ENCODE measurements at regions not wholly inside any gene's neighbourhood (a gene's known extent, or its start where the extent isn't known, plus 50 kb on each side); places are given as distances from the start of the nearest gene placed in this dataset.
"Not testable (repeated sequence)": the region's sequence is repeated elsewhere in the genome, so short reads cannot be mapped to it uniquely, and the experiment has no call there.

- DNase-seq (ENCODE audit: low read depth): no peak
These were observed 134.8 kb upstream of the LARP1 start for GRCh38 chr5:154620411-154620810.

DNA sequence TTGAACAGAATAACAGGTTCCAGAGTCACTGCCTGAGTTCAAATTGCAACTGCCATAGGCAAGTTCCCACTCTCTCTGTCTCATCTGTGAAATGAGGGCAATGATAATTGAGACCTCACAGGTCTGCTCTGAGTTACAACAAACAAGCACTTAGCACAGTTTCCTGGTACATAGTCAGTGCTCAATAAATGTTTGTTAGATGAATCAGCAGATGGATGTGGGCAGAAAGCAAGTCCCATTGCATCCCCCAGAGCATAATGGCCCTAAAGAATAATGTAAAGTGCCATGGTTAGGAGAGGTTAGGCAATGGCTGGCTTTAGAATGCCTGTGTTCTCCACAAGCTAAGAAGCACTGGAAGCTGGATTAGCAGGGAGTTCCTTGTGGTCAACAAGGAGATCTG lies 136.5 kb upstream of the LARP1 start:
- DNase-seq (ENCODE audit: low read depth): no peak

DNA sequence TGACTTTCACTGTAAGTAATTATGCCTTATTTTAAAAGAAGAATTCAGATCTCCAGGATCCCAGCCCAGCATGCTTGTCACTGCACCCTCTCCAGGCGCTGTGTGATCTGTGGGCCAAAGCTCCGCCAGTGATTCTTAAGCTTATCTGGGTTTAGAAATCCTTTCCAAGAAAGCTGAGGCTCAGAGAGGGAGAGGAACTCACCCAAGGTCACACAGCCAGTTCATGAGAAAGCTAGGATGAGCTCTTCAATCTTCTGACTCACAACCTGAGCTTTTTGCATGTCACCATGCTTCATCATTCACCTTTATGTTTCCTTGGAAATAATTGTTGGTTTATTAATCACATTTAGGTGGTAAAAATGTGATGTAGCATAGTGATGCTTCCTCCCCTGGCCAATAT lies 136.6 kb upstream of the HAND1 start:
- DNase-seq (ENCODE audit: low read depth): no peak

DNA sequence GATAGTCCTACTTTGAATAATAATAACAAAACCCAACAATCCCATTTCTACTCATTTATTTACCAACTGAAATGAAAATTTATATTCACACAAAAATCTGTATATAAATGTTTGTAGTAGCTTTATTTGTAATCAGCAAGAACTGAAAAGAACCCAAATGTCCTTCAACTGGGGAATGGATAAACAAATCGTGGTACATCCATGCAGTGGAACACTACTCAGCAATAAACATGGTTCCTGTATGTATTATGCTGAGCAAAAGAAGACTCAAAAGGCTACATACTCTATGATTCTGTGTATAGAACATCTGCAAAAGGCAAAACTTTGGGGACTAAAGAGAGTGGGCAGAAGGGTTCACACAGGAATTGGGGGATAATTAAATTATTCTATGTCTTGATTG lies 136.1 kb upstream of the HAND1 start:
- DNase-seq (ENCODE audit: low read depth): no peak

DNA sequence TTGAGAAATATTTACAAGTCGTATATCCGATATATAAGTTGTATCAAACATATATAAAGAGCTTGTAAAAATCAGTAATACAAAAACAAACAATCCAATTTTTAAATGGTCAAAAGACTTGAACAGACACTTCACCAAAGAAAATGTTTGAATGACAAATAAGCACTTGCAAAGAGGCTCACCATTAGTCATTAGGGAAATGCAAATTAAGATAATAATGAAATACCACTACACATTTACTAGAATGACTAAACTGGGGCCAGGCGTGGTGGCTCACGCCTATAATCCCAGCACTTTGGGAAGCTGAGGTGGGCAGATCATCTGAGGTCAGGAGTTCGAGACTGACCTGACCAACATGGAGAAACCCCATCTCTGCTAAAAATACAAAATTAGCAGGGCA lies 134.6 kb upstream of the HAND1 start:
- DNase-seq (ENCODE audit: low read depth): no peak

GRCh38 chr5:154611341-154611767 lies 133.3 kb upstream of the HAND1 start:
- DNase-seq (ENCODE audit: low read depth): no peak

- DNase-seq (ENCODE audit: low read depth): no peak
These were observed 132.5 kb upstream of the HAND1 start for GRCh38 chr5:154610321-154611154.

- DNase-seq (ENCODE audit: low read depth): no peak
These were observed 131.2 kb upstream of the HAND1 start for GRCh38 chr5:154609251-154609650.

DNA sequence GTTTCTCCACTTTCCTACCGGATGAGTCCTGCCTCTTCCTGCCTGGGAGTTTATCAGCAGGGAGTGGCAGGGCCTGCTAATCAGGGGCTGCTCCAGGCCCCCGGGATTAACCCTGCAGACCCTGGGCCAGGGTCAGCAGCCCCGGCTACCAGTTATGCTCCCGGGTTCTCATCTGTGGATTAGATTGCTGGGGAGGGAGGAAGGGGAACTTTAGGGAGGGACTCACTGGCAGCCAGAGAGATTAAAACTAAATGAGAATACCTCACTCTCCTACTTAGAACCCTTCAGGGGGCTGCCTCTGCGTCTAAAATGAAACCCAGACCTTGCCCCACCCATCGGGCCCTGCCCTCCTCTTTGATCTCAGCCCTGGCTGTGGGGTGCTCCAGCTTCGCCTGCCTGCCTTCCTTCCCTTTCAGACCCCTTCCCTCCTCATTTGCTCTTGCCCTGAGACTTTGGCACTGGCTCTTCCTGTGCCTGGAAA lies 130.5 kb upstream of the HAND1 start:
- no peak for DNase-seq (ENCODE audit: low read depth)

GRCh38 chr5:154607746-154608145 lies 129.7 kb upstream of the HAND1 start:
- no peak for DNase-seq (ENCODE audit: low read depth)

GRCh38 chr5:154606246-154606645 lies 128.2 kb upstream of the HAND1 start:
- no peak for DNase-seq (ENCODE audit: low read depth)

DNA sequence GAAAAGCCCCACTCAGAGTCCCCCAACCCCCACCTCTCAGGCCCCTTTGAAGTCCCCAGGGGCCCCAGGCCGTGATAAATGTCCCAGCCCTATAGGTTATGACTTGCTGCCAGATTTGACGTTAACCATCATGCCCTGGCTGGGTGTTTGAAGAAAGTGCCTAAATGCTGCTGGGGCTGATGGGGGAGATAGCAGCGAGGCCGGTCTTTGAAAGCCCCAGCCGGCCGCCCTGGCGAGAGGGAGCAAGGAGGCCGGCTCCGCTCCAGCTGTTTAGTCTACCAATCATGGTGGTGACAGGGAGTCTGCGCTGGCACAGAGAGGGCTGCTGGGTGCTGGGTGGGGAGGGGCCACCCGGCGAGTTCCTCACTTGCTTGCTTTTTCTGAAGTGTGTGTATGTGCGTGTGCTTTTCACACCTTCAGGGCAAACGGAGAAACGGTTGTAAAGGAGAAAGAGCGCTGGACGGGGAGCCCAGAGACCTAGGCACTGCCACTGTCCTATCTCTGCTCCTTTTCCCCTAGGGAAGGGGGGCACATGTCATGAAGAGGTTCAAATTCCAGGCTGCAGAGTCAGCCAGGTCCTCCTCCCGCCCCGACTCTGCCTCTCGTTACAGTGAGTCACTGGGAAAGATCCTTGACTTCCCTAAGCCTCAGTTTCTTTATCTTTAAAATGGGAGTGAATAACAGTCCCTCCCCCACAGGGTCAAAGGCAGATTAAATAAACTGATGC lies 126.1 kb upstream of the HAND1 start:
- no peak for DNase-seq (ENCODE audit: low read depth)

DNA sequence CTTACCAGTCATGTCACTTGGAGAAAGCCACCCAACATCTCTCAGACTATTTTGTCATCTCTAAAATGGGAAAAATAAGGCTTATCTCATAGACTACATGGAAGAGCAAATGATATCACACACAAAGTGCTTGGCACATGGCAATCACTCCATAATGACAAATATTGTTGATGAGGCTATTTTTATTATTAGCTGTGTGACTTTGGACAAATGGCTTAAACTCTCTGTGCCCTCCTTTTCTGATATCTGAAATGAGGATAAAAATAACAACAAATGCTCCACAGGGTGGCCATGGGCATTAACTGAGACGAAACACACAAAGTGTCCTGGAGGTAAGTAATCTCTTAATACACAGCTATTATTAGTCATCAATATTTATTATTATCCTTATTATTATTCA lies 125.5 kb upstream of the HAND1 start:
- no peak for DNase-seq (ENCODE audit: low read depth)

GRCh38 chr5:154603011-154603410 lies 125.0 kb upstream of the HAND1 start:
- DNase-seq (ENCODE audit: low read depth): no peak

GRCh38 chr5:154601014-154601413 lies 123.0 kb upstream of the HAND1 start:
- no peak for DNase-seq (ENCODE audit: low read depth)

DNA sequence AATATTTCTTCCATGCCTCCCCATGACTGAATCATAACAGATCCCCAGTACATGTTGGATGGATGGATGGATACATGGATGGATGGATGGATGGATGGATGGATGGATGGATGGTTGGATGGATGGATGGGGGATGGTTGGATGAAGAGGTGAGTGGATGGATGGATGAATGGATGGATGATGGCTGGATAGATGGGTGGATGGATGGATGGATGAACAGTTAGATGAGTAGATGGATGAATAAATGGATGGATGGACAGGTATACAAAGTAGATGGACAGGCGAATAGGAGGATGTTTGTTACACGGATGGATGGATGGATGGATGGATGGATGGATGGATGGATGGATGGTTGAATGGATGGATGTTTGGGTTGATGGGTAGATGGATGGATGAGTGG lies 120.0 kb upstream of the HAND1 start:
- DNase-seq (ENCODE audit: low read depth): no peak

GRCh38 chr5:154596844-154597243 lies 118.8 kb upstream of the HAND1 start:
- DNase-seq (ENCODE audit: low read depth): not testable (repeated sequence)

- no peak for DNase-seq (ENCODE audit: low read depth)
These were observed 117.6 kb upstream of the HAND1 start for GRCh38 chr5:154595662-154596061.

GRCh38 chr5:154593796-154594195 lies 115.8 kb upstream of the HAND1 start:
- no peak for DNase-seq (ENCODE audit: low read depth)

GRCh38 chr5:154593071-154593470 lies 115.0 kb upstream of the HAND1 start:
- DNase-seq (ENCODE audit: low read depth): no peak

DNA sequence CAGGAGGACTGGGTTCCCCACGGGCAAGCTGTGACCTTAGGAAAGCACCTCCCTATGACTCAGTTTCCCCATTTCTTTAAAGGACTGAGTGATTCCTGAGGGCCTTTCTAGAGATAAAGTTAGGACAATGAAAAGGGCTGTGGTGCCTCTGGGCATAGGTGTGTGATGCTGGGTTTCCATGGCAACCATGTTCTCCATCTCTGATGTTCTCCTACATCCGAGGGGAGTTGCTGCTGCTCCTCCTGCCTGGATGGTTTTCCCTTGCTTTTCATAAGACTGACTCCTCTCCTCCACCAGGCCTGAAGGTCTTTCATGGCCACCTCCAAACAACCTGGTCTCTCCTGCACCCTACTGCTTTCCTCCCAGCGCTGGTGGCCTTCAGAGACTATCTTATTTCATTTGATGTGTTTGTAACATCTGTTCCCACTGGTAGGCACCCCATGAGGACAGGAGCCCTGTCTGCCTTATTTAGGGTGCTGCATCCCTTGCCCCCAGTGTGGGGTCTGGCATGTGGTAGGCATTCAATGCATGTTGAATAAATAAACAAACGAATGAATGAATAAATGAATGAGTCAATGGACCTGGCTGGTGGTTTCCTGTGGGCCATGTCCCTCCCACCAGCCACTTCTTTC lies 112.2 kb upstream of the HAND1 start:
- DNase-seq (ENCODE audit: low read depth): no peak

- no peak for DNase-seq (ENCODE audit: low read depth)
These were observed 111.5 kb upstream of the HAND1 start for GRCh38 chr5:154589511-154589910.
